ENCODE measurements at regions not wholly inside any gene's neighbourhood (a gene's known extent, or its start where the extent isn't known, plus 50 kb on each side); places are given as distances from the start of the nearest gene placed in this dataset.
"Not testable (repeated sequence)": the region's sequence is repeated elsewhere in the genome, so short reads cannot be mapped to it uniquely, and the experiment has no call there.

GRCh38 chr11:22920939-22921565 lies 60.8 kb upstream of the CCDC179 start:
- DNase-seq, result peak; percentile 38 to 62 (median 42)

GRCh38 chr11:22922672-22923071 lies 62.4 kb upstream of the CCDC179 start:
- DNase-seq, result no peak

DNA sequence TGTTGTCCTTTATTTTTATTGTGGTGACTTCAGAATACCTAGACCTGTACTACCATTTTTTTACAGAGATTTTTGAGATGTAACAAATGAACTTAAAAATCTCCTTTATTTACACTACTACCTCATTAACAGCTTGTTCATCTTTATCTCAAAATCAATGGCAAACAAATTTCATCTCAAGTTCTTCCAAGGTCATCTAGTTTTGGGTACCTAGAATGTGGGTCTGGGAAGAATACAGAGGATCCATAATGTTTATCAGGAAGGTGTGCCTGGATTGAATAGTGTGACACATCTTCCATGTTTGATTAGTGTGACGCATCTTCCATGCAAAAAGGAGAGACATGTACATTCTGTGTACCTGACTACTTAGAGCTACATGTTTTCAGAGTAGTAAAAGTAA lies 63.3 kb upstream of the CCDC179 start:
- DNase-seq, result no peak

DNA sequence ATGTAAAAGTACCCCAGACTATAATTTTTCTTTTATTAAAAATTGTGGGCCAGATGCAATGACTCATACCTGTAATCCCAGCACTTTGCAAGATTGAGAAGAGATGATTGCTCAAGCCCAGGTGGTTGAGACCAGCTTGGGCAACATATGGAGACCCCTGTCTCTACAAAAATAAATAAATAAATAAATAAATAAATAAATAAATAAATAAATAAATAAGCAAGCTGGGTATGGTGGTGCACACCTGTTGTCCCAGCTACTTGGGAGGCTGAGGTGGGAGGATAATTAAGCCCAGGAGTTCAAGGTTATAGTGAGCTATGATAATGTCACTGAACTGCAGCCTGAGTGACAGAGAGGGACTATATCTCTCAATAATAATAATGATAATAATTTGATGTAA lies 66.1 kb upstream of the CCDC179 start:
- no peak for DNase-seq

GRCh38 chr11:22927793-22928192 lies 67.5 kb upstream of the CCDC179 start:
- DNase-seq, result no peak

- no peak for DNase-seq
These were observed 68.1 kb upstream of the CCDC179 start for GRCh38 chr11:22928207-22928917.

DNA sequence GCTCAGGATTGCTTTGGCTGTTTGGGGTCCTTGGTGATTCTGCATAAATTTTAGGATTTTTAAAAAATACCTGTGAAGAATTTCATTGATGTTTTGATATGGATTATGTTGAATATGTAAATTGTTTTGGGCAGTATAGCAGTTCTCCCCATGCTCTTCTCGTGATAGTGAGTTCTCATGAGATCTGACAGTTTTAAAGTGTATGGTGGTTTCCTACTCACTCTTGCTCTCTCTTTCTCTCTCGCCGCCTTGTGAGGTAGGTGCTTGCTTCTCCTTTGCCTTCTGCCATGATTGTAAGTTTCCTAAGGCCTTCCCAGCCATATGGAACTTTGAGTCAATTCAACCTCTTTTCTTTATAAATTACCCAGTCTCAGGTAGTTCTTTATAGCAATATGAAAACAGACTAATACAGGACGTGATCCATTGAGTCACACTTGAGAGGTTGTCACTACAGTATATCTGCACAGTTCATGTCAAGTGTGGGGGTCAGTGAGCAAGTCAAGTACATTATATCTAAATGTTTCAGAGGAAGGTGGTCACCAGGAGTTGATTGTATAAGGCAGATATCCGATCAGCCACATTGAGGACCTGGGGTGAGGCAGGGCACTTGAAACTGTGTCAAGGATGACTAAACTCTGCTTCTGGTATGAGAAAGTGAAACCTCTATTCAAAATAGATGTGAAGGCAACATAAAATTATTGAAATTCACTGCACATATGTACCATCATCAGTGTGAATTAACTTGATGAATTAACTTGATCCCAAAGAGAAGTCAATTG lies 70.7 kb upstream of the CCDC179 start:
- no peak for DNase-seq

GRCh38 chr11:22938691-22939090 lies 78.4 kb upstream of the CCDC179 start:
- DNase-seq, result no peak

- DNase-seq, result not testable (repeated sequence)
These were observed 81.3 kb upstream of the CCDC179 start for GRCh38 chr11:22941544-22941943.

DNA sequence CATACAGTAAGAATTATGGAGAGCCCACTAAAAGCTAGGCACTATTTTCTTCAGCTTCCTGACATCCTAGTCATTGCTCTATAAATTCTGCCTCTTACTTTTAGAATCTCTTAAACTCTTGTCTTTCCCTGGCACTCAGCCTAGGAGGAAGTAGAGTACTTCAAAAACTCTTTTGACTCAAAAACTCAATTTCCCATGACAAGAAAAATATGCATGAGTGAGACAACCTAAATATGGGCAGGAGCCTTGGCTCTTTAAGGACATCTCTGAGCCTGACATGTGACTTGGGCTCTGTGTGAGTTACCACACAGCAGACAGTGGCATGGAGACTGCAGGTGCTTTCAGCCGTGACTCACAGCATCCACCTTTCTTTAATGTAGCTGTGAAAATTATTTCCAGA lies 97.5 kb upstream of the CCDC179 start:
- DNase-seq, result peak in 2 of 3 donors; percentile 3 to 5

GRCh38 chr11:22974251-22974650 lies 114.0 kb upstream of the CCDC179 start:
- DNase-seq, result no peak

GRCh38 chr11:22976146-22976545 lies 115.9 kb upstream of the CCDC179 start:
- no peak for DNase-seq

DNA sequence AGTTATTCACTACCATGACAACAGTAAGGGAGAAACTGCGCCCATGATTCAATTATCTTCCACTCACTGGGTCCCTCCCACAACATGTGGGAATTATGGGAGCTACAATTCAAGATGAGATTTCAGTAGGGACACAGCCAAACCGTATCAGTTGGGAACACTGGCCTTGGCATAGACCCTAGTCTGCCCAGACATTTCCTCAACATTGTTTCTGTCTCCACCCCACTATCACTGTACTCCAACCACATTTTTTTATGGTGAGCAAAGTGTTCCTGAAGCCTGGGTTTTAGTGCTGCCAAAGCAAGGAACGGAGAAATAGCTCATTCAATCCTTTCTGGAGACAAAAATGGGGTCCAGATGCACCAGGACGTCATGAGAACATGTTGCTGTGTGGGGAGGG lies 122.6 kb upstream of the CCDC179 start:
- no peak for DNase-seq

DNA sequence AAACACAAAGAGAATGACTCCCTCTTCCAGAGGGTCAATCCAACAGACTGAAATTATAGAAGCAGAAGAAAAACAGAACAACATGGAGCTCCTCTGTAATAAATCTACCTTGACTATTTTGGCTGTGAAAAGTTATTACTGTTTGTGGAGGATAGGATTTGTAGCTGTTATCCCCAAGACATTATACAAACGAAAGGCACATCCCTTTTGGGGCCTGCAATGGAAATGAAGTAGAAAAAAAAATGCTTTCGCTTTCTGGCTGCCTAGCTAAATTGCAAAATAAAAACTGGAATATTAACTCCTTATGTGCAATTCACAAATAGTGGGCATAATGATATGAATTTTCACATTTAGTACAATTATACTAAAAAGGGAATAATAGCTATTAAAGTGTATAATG lies 123.8 kb upstream of the CCDC179 start:
- DNase-seq, result peak in 1 of 3 donors; percentile 49

- no peak for DNase-seq
These were observed 129.1 kb upstream of the CCDC179 start for GRCh38 chr11:22989371-22989770.

- no peak for DNase-seq
These were observed 130.9 kb upstream of the CCDC179 start for GRCh38 chr11:22991196-22991595.

- DNase-seq, result no peak
These were observed 146.5 kb upstream of the CCDC179 start for GRCh38 chr11:23006730-23007129.

DNA sequence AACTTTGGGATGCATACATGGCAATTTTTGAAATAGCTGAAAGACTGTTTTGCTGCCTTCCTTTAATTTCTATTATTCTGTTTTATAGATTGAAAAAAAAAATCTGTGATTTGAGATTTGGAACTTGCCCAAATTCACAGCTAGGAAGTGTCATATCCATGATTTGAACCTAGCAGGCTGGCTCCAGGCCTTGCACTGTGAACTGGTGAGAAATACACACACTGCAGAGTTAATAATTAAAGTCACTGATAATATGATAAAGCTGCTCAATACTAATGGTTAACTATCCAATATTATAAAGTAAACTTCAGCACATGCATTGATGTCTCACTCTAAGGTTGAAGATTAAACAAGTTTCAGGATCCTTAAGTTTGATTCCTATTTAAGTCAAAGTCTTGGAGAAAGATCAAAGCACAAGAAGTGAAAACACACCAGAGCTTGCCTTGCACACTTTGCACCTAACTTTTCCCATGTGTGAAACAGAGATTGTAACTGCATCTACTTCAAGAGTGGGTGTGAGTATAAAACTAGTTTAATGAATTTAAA lies 150.6 kb upstream of the CCDC179 start:
- DNase-seq, result no peak

- no peak for DNase-seq
These were observed 152.7 kb upstream of the CCDC179 start for GRCh38 chr11:23012930-23013329.

- DNase-seq, result no peak
These were observed 153.2 kb upstream of the CCDC179 start for GRCh38 chr11:23013509-23013908.

- DNase-seq, result peak; percentile 5 to 21 (median 14)
These were observed 161.1 kb upstream of the CCDC179 start for GRCh38 chr11:23021287-23021863.

GRCh38 chr11:23022854-23023253 lies 162.6 kb upstream of the CCDC179 start:
- no peak for DNase-seq
